HCT116 (cell line): ENCODE measurements at regions not wholly inside any gene's neighbourhood (a gene's known extent, or its start where the extent isn't known, plus 50 kb on each side); places are given as distances from the start of the nearest gene placed in this dataset.
A peak's percentile ranks its signal among the peaks of the same experiment; 100 is the strongest.

Experiments used
- ATAC-seq: fragments of 200-7000 bp; cut with Tn5 transposase; 2 replicates; pipeline ENCODE4 v1.9.1; 2020; ENCODE audit warnings: mild to moderate bottlenecking, moderate library complexity
- BruUV-seq: library from RNA; stranded (reverse); fragments of 400-500 nt; replicated peaks from 2 replicates; lab custom pipeline; 2021; lab: Mats Ljungman, UMichigan
- CTCF ChIA-PET: fragments of 300-600 bp; sonication (Branson Sonifier 250); formaldehyde crosslinking; loops from one replicate; lab custom pipeline; 2021; ENCODE audit warnings: antibody characterized with exemption; lab: Charles Lee
- POLR2A ChIA-PET: fragments of 300-600, 350-600 bp; sonication (Branson Sonifier 250); formaldehyde crosslinking; loops from one replicate; lab custom pipeline; 2021; ENCODE audit warnings: antibody characterized with exemption; lab: Charles Lee
- RAD21 ChIA-PET, 2 experiments: fragments of 300-600 bp; sonication (Branson Sonifier 250); formaldehyde crosslinking; loops; one replicate each; lab custom pipeline; 2023; ENCODE audit warnings: low total read pairs in 2 of 2; ENCODE audit not compliant: uncharacterized antibody in 2 of 2, unreplicated experiment in 2 of 2, low non-redundant PET in 1 of 2; lab: Charles Lee
- DNase-seq: peaks from one replicate; pipeline ENCODE4 v3.0.0-alpha.2; 2010; ENCODE audit warnings: low read depth, low spot score
- H2AFZ ChIP-seq: fragments of 200-600 bp; shearing (Covaris generic), sonication (generic); 2 replicates; pipeline ENCODE4 v1.6.1; 2017; ENCODE audit warnings: low read depth, mixed run types, mixed read lengths, antibody characterized with exemption, low read length; ENCODE audit not compliant: poor library complexity, severe bottlenecking
- H3K27ac ChIP-seq: 2 replicates; pipeline ENCODE4 v1.5.1; 2012; ENCODE audit warnings: low read depth, low read length
- H3K27me3 ChIP-seq: fragments of 200-600 bp; sonication (generic); 2 replicates; pipeline ENCODE4 v1.6.1; 2016; ENCODE audit warnings: mixed run types, low read length, mixed read lengths; ENCODE audit not compliant: insufficient read depth
- H3K36me3 ChIP-seq, 2 experiments: fragments of 200-500 bp in 1 of 2; fragments of 200-600 bp in 1 of 2; sonication (Bioruptor generic) in 1 of 2; sonication (generic) in 1 of 2; 2 replicates each; pipeline versions ENCODE4 v1.5.1 to v1.6.1; 2014 to 2016; ENCODE audit warnings: low read length in 2 of 2, inconsistent platforms in 1 of 2, mixed read lengths in 1 of 2, mixed run types in 1 of 2; ENCODE audit not compliant: insufficient read depth in 2 of 2, control insufficient read depth in 1 of 2
- H3K4me1 ChIP-seq, 2 experiments: fragments of 200-600 bp in 1 of 2; sonication (generic) in 1 of 2; 2 replicates each; pipeline versions ENCODE4 v1.5.1 to v1.6.1; 2012 to 2017; ENCODE audit warnings: low read length in 2 of 2, inconsistent platforms in 1 of 2, mild to moderate bottlenecking in 1 of 2, mixed read lengths in 1 of 2, mixed run types in 1 of 2, moderate library complexity in 1 of 2; ENCODE audit not compliant: insufficient read depth in 2 of 2, control insufficient read depth in 1 of 2
- H3K4me2 ChIP-seq: fragments of 200-600 bp; sonication (generic); 2 replicates; pipeline ENCODE4 v1.6.1; 2017; ENCODE audit warnings: mixed run types, low read length, mixed read lengths
- H3K4me3 ChIP-seq, 2 experiments: fragments of 200-600 bp in 1 of 2; sonication (generic) in 1 of 2; replicated peaks in 1 of 2; 2 replicates each; pipeline ENCODE4 v1.5.1; 2011 to 2016; ENCODE audit warnings: low read length in 2 of 2, control low read depth in 1 of 2, low read depth in 1 of 2, mild to moderate bottlenecking in 1 of 2, mixed read lengths in 1 of 2, mixed run types in 1 of 2
- H3K79me2 ChIP-seq: fragments of 200-600 bp; sonication (generic); 2 replicates; pipeline ENCODE4 v1.6.1; 2017; ENCODE audit warnings: mild to moderate bottlenecking, mixed run types, low read length, moderate library complexity, mixed read lengths; ENCODE audit not compliant: insufficient read depth
- H3K9ac ChIP-seq: fragments of 200-600 bp; sonication (generic); 2 replicates; pipeline ENCODE4 v1.6.1; 2016; ENCODE audit warnings: low read length, mixed read lengths
- H3K9me2 ChIP-seq: fragments of 200-600 bp; sonication (generic), shearing (Covaris generic); 2 replicates; pipeline ENCODE4 v1.6.1; 2017; ENCODE audit warnings: mixed run types, mild to moderate bottlenecking, moderate library complexity; ENCODE audit not compliant: insufficient read depth
- H3K9me3 ChIP-seq, 2 experiments: fragments of 200-500 bp in 1 of 2; fragments of 200-600 bp in 1 of 2; sonication (Bioruptor generic) in 1 of 2; sonication (generic) in 1 of 2; 2 replicates each; pipeline ENCODE4 v1.6.1; 2014 to 2017; ENCODE audit warnings: low read length in 2 of 2, mixed read lengths in 2 of 2, inconsistent platforms in 1 of 2, low read depth in 1 of 2, mild to moderate bottlenecking in 1 of 2, mixed run types in 1 of 2, moderate library complexity in 1 of 2; ENCODE audit not compliant: control insufficient read depth in 1 of 2, insufficient read depth in 1 of 2
- H4K20me1 ChIP-seq: fragments of 200-600 bp; sonication (generic), shearing (Covaris generic); 2 replicates; pipeline ENCODE4 v1.6.1; 2017; ENCODE audit warnings: mixed run types, mild to moderate bottlenecking, moderate library complexity; ENCODE audit not compliant: insufficient read depth
- CBX3 ChIP-seq: IDR thresholded peaks from 2 replicates; pipeline ENCODE4 v1.6.1; 2012; ENCODE audit warnings: low read depth
- EGR1 ChIP-seq: IDR thresholded peaks from 2 replicates; pipeline ENCODE4 v1.6.1; 2012; ENCODE audit warnings: low read depth
- ELF1 ChIP-seq: IDR thresholded peaks from 2 replicates; pipeline ENCODE4 v1.6.1; 2012; ENCODE audit warnings: low read depth, borderline replicate concordance
- EZH2phosphoT487 ChIP-seq: fragments of 200-600 bp; IDR thresholded peaks from 2 replicates; pipeline ENCODE4 v1.6.1; 2018; ENCODE audit warnings: antibody characterized with exemption, borderline replicate concordance
- FOSL1 ChIP-seq: IDR thresholded peaks from 2 replicates; pipeline ENCODE4 v1.6.1; 2012; ENCODE audit warnings: low read depth
- JUND ChIP-seq: IDR thresholded peaks from 2 replicates; pipeline ENCODE4 v1.6.1; 2012
- POLR2AphosphoS5 ChIP-seq: IDR thresholded peaks from 2 replicates; pipeline ENCODE4 v1.6.1; 2011; ENCODE audit warnings: mild to moderate bottlenecking, low read depth, low read length, moderate library complexity
- RAD21 ChIP-seq: IDR thresholded peaks from 2 replicates; pipeline ENCODE4 v1.6.1; 2012; ENCODE audit warnings: low read depth, mild to moderate bottlenecking
- SIN3A ChIP-seq: IDR thresholded peaks from 2 replicates; pipeline ENCODE4 v1.6.1; 2012; ENCODE audit warnings: low read depth
- SRF ChIP-seq: IDR thresholded peaks from 2 replicates; pipeline ENCODE4 v1.6.1; 2012; ENCODE audit warnings: low read depth
- TCF7L2 ChIP-seq: IDR thresholded peaks from 2 replicates; pipeline ENCODE4 v1.7.0; 2011; ENCODE audit warnings: borderline replicate concordance, inconsistent platforms; ENCODE audit not compliant: insufficient read depth, insufficient read length; ENCODE audit errors: extremely low read depth
- ZBTB33 ChIP-seq: IDR thresholded peaks from 2 replicates; pipeline ENCODE4 v1.6.1; 2011; ENCODE audit warnings: mild to moderate bottlenecking, low read length, moderate library complexity; ENCODE audit not compliant: insufficient replicate concordance; ENCODE audit errors: extremely low read depth
- ZFX ChIP-seq: fragments of 450-650 bp; IDR thresholded peaks from 2 replicates; pipeline ENCODE4 v1.6.1; 2017
- ZNF274 ChIP-seq: fragments of 200-500 bp; sonication (Bioruptor generic); IDR thresholded peaks from 2 replicates; pipeline ENCODE4 v1.6.1; 2014; ENCODE audit warnings: mild to moderate bottlenecking, low read depth, low read length, inconsistent platforms
- intact Hi-C: fragments of 100-400 bp; cut with micrococcal nuclease; formaldehyde crosslinking; loops from 2 replicates; pipeline ENCODE4 v1.10.0; 2022
- TF ChIP-seq, protein P1 (sequence below), 3 experiments: fragments of 200-600 bp in 1 of 3; sonication (generic) in 1 of 3; IDR thresholded peaks in 2 of 3; conservative IDR thresholded peaks in 1 of 3; 2 replicates each; pipeline ENCODE4 v1.5.1; 2012 to 2017; ENCODE audit warnings: low read depth in 2 of 3, low read length in 2 of 3, antibody characterized with exemption in 1 of 3, borderline replicate concordance in 1 of 3, control low read depth in 1 of 3, mild to moderate bottlenecking in 1 of 3, mixed read lengths in 1 of 3, mixed run types in 1 of 3, moderate library complexity in 1 of 3; ENCODE audit not compliant: insufficient read depth in 1 of 3
- TF ChIP-seq, protein P2 (sequence below): IDR thresholded peaks from 2 replicates; pipeline ENCODE4 v1.6.1; 2012

GRCh38 chr7:108660465-108660864 is 90.8 kb downstream of the DNAJB9 start:
- no peak overlapping the region for H3K27ac ChIP-seq
- peak; percentile 73; the same call in 1 of the 2 replicates for ATAC-seq
- H3K9ac ChIP-seq: no peak overlapping the region
- H3K79me2 ChIP-seq: no peaks in the 10 kb centered on the region
- no peaks in the 10 kb centered on the region for H4K20me1 ChIP-seq
- no peak overlapping the region for H3K4me3 ChIP-seq
- H3K4me2 ChIP-seq: no peak overlapping the region
- H3K9me2 ChIP-seq: no peaks in the 10 kb centered on the region
- POLR2A ChIA-PET: no interaction called here
- H3K9me3 ChIP-seq: no peaks in the 10 kb centered on the region
- TF ChIP-seq RAD21 (peak; percentile 78), FOSL1 (no peak)
- TF ChIP-seq, protein P1, sequence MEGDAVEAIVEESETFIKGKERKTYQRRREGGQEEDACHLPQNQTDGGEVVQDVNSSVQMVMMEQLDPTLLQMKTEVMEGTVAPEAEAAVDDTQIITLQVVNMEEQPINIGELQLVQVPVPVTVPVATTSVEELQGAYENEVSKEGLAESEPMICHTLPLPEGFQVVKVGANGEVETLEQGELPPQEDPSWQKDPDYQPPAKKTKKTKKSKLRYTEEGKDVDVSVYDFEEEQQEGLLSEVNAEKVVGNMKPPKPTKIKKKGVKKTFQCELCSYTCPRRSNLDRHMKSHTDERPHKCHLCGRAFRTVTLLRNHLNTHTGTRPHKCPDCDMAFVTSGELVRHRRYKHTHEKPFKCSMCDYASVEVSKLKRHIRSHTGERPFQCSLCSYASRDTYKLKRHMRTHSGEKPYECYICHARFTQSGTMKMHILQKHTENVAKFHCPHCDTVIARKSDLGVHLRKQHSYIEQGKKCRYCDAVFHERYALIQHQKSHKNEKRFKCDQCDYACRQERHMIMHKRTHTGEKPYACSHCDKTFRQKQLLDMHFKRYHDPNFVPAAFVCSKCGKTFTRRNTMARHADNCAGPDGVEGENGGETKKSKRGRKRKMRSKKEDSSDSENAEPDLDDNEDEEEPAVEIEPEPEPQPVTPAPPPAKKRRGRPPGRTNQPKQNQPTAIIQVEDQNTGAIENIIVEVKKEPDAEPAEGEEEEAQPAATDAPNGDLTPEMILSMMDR (IDR thresholded peaks at IDR 0.05 in 2 of 3, conservative IDR thresholded peaks at IDR 0.05 in 1 of 3; ENCODE audit: borderline replicate concordance in 1 of 3, insufficient read depth in 1 of 3, low read depth in 2 of 3, low read length in 2 of 3): peak; percentile 32 to 66 (median 53); a peak in 5 of 6 replicates
- peak; percentile 21 for DNase-seq
- peak overlapping the region; percentile 17 for H2AFZ ChIP-seq
- intact Hi-C loops: no loop called here
- H3K27me3 ChIP-seq: no peaks in the 10 kb centered on the region
- no TSS peak for BruUV-seq
- RAD21 ChIA-PET: no interaction called here
- CTCF ChIA-PET: interaction anchor here (0.8 to 2.2 kb wide), 9 partner anchors 19 to 1782 kb away, joined by 3 to 5 read pairs (median 3); no protein-coding TSS in a partner anchor
- H3K4me1 ChIP-seq: no peaks in the 10 kb centered on the region
- no peaks in the 10 kb centered on the region for H3K36me3 ChIP-seq

- no peak overlapping the region for H3K27ac ChIP-seq
- RAD21 ChIA-PET: no interaction called here
- H3K4me2 ChIP-seq: no peak overlapping the region
- no peaks in the 10 kb centered on the region for H4K20me1 ChIP-seq
- no peak overlapping the region for H3K9ac ChIP-seq
- BruUV-seq: no TSS peak
- H3K79me2 ChIP-seq: no peaks in the 10 kb centered on the region
- H3K27me3 ChIP-seq: no peaks in the 10 kb centered on the region
- H3K4me1 ChIP-seq: no peaks in the 10 kb centered on the region
- ATAC-seq: no peak
- intact Hi-C loops: no loop called here
- H2AFZ ChIP-seq: no peak overlapping the region
- no peaks in the 10 kb centered on the region for H3K9me2 ChIP-seq
- no peak overlapping the region for H3K4me3 ChIP-seq
- POLR2A ChIA-PET: no interaction called here
- DNase-seq: no peak
- H3K9me3 ChIP-seq: no peaks in the 10 kb centered on the region
- H3K36me3 ChIP-seq: no peaks in the 10 kb centered on the region
- CTCF ChIA-PET: no interaction called here
- TF ChIP-seq ZFX (no peak), SRF (no peak), ZNF274 (no peak), FOSL1 (no peak), EZH2phosphoT487 (no peak), POLR2AphosphoS5 (no peak), ELF1 (no peak), EGR1 (no peak), CBX3 (no peak), ZBTB33 (no peak), JUND (no peak), TCF7L2 (no peak), SIN3A (no peak)
- TF ChIP-seq, protein P2, sequence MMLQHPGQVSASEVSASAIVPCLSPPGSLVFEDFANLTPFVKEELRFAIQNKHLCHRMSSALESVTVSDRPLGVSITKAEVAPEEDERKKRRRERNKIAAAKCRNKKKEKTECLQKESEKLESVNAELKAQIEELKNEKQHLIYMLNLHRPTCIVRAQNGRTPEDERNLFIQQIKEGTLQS: no peak
Observed at GRCh38 chr7:108662783-108663362, 93.2 kb downstream of the DNAJB9 start.
